ENCODE measurements at regions not wholly inside any gene's neighbourhood (a gene's known extent, or its start where the extent isn't known, plus 50 kb on each side); places are given as distances from the start of the nearest gene placed in this dataset.

DNA sequence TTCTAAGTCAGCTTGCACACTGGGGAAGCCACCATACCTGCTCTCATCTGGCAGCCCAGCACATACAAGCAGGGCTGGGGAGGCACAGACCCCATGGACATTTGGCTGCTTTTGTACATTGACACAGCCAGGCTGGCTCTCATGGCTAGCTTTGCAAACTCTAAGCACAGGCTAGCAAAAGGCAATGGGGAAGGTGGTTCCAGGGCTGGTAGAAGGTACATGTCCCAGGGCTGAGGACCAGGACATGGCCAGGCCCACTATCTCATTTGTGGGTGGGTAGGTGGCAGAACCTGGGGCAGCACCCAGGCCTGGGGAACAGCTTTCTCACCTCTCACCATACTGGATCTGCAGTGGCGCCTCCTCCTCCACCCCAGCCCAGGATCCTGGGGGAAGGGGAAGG lies 90.9 kb downstream of the HS1BP3 start:
- no peak for DNase-seq (ENCODE audit: low spot score)

DNA sequence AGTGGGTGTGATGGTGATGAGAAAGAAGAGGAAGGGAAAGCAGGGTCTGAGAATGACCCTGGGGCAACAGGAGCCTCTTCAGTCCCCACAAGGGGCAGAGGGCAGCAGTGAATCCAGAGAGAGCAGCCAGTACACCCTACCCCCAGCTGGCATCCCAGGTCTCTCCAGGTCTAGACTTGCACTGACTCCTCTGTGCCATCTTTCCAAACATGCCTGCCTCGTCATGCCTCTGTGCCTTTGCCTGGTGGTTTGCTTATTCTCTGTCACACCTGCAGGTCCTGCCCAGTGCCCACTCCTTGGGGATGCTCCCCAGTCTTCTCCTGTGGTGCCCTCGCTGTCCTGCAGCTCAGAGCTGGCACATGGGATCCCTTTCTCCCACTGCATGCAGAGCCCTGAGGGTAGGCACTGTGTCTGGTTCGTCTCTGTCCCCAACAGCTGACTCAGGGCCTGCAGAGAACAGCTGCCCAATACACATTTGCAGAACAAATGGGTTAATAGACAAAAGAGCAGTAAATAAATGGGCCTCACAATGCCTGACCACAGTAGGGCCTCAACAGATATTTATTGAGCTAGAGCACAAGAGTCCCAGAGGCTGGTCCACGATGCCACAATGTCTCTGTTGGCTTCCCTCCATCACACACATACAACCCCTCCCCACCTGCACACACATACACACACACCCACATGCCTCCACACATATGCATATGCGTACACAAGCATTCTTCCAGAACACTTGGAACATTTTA lies 89.8 kb downstream of the HS1BP3 start:
- DNase-seq (ENCODE audit: low spot score): no peak

DNA sequence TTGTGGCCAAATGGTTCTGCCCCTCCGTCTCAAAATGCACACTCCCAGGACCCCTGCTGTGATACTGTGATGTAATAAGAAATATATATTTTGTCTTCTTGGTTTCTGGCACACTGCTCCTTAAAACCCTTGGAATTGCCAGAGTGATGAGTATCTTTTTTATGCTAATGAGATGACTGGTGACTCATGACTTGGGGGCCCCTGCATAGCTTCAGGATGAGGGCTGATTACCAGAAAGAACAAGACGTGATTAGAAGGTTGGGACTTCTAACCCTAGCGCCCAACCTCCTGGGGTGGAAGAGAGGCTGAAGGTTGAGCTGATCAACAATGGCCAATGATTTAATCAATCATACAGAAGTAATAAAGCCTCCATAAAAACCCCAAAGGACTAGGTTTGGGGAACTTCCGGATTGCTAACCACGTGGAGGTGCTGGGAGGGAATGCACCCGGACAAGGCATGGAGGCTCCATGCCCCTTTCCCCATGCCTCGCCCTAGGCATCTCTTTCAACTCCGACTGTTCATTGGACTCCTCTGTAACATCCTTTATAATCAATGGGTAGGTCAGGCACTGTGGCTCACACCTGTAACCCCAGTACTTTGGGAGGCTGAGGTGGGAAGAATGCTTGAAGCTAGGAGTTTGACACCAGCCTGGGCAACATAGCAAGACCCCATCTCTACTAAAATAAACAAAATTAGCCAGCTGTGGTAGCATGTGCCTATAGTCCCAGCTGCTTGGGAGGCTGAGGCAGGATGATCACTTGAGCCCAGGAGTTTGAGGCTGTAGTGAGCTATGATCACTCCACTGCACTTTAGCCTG lies 89.1 kb downstream of the HS1BP3 start:
- peak; percentile 84 for DNase-seq (ENCODE audit: low spot score)

DNA sequence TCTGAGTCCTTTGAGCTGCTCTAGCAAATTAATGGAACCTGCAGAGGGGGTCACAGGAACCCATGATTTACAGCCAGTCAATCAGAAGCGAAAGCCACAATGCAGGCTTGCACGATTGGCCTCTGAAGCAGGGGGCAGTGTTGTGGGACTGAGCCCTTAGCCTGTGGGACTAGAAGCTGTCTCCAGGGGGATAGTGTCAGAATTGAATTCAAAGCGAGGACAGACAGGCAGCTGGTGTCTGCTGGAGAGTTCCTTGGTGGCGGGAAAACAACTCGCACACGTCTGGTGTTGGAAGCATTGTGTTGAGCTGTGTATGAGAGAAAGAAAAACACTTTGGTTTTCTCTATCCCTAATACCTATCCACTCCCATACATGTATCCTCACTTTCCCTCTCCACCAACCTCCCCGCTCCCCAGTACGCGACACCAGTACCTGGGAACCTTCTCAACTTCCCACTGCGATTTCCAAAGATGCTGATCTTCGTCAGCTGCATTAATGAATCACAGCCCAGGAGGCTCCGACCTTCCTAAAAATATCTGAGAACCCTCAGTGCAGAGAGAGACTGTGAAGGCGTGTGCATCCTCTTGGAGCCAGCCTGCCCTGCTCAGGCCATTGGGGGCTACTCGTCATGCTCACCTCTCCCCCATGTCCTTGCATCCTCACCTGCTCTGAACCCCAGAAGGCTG lies 88.2 kb downstream of the HS1BP3 start:
- no peak for DNase-seq (ENCODE audit: low spot score)

DNA sequence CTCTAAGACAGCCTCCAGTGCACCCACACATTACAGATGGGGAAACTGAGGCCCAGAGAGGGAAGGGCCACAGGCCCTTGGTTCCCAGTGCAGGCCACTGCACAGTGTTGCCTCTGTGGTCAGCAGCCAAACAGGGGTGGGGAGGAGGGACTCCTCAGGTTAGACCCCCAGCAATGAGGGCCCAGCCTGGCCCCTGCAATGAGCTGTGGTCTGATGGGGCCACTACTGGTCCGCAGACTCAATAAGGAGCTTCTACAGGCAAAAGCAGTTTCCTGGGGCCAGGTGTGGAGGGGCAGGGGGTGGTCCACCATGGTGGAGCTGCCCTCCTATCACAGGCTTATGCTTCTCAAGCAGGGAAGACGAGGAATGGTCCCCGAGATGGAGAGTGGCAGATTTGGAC lies 87.6 kb downstream of the HS1BP3 start:
- DNase-seq (ENCODE audit: low spot score): no peak

DNA sequence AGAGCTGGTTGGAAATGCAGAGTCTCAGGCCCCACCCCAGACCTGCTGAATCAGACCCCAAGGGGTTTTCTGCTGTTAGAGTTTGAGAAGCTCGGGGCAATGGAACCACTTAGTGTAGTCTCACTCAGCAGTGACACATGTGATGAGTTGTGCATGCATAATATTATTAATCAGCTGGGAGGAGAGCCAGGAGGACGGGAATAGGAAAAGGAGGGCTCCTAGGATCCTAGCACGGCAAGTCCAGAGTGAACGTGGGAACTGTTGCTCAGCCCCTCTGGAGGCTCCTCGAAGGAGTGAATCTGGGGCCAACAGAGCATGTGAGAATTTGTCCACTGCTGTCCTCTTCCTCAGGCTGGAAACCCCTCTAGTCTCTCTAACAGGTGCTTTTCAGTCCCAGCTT lies 87.1 kb downstream of the HS1BP3 start:
- no peak for DNase-seq (ENCODE audit: low spot score)

DNA sequence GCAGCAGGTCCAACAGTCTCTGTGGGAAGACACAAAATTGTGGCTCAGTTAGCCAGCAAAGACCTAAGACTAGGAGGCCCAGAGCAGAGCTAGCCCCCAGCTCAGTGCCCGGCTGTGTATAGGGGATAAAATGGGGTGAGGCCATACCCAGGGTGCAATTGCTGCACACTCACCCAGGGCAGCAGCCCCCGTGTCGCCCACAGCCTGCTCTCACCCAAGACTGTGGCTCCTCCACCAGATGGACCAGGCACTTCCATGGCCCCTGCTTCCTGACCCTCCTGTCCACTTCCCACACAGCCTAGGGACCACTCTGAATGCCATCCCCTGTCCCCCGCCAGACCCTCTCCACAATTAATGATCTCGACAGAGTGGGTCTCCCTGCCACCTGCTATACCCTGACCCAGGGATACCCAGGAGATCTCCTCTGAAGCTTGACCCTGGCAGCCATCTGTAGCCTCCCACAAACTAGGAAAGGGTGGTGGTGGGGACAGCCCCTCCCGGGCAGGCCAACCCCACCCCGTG lies 85.7 kb downstream of the HS1BP3 start:
- DNase-seq (ENCODE audit: low spot score): no peak

DNA sequence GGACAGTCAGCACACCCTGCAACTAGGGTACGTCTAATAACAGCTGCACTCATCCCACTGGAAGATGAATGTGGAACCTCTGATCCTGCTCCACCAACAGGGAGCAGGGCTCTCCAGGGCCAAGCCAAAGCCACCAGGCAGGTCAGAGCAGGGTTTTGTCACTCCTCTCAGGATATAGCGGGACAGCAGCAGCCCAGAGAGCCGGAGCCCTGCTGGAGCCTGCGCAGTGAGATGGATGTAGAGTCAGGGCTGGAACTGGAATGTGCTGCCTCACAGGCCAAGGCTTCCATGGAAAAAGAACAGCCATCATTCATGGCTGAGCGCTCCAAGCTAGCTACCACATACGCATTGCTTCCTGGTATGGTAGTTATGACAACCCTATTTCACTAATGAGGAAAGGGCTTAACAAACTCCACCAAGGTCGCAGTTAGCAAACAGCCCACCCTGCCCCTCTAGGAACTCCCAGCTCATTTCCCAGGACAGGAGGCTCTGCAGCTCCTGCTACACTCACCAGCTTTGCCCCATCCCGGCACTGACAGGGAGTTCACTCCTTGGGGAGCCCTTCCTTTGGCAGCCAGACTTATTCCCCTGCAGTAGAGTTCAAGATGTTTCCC lies 85.2 kb downstream of the HS1BP3 start:
- no peak for DNase-seq (ENCODE audit: low spot score)

DNA sequence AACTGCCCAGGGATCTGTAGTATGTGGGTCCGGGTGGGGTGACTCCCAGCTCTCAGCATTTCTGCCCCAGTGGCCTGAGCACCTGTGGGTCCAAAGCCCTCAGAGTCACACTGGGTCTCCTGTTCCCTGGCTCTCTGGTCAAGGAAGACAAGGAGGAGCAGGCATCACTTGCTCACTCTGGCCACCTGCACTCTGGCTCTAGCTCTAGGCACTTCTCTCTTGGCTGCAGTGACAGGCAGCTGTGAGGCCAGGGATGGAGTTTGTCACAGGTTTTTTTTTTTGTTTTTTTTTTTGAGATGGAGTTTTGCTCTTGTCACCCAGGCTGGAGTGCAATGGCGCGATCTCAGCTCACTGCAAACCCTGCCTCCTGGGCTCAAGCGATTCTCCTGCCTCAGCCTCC lies 84.6 kb downstream of the HS1BP3 start:
- no peak for DNase-seq (ENCODE audit: low spot score)

DNA sequence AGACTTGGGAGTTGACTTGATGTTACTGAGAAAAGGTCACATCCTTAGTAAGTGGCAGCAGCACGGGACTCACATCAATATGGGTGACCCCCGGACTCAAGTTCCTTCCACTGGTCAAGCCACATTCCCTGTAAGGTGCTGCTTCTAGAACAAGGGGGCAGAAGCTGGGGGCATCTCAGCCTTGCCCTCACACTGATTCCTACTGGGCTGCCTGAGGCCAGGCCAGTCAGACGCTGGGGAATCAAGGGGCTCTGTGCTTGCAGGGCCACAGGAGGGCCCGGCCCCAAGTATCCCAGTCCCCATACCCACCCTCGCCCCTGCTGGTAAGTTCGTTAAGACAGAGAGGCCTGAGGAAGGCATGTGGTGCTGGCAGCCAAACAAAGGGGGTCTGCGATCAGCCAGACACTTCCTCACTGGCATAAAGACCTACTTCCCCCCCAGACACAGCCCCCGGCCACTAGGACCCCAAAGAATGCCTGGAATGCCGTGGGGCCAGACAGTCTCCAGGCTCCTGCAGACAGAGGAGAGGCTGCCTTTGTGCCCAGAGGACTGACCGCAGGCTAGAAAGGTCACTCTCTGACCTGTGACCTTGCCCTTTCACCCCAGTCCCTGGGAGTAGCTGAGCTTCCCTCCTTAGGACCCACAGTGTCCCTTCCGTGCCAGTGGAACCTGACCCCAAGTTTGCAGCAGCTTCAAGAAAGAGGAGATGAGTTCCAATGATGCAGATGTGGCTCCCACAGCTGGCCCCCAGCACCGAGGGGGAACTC lies 83.6 kb downstream of the HS1BP3 start:
- no peak for DNase-seq (ENCODE audit: low spot score)
